SU-DHL-6 (cell line): ENCODE measurements at regions not wholly inside any gene's neighbourhood (a gene's known extent, or its start where the extent isn't known, plus 50 kb on each side); places are given as distances from the start of the nearest gene placed in this dataset.

Source experiments
- CTCF ChIP-seq: fragments of 200-600 bp; sonication (generic); IDR thresholded peaks from one replicate; pipeline ENCODE4 v1.5.1; 2017; ENCODE audit warnings: antibody characterized with exemption, mild to moderate bottlenecking, low read length, moderate library complexity; ENCODE audit not compliant: insufficient read depth, poor library complexity, severe bottlenecking
- EZH2phosphoT487 ChIP-seq: fragments of 200-600 bp; sonication (generic), shearing (Covaris generic); conservative IDR thresholded peaks from 2 replicates; pipeline ENCODE4 v1.6.1; 2018; ENCODE audit warnings: mild to moderate bottlenecking, antibody characterized with exemption, low read length, moderate library complexity, mixed read lengths

- no peak for TF ChIP-seq CTCF
- no peak for TF ChIP-seq EZH2phosphoT487
Observed at GRCh38 chr12:38157933-38158401, 158.6 kb upstream of the ALG10B start.
